RCC 7860 (cell line): ENCODE measurements at regions not wholly inside any gene's neighbourhood (a gene's known extent, or its start where the extent isn't known, plus 50 kb on each side); places are given as distances from the start of the nearest gene placed in this dataset.

Source experiments
- DNase-seq: peaks from one replicate; pipeline ENCODE4 v3.0.0-alpha.2; 2015; ENCODE audit warnings: low spot score
- FAIRE-seq: peaks from 2 replicates; lab custom pipeline; 2012; peaks lifted over from hg19 to GRCh38; lab: Jason Lieb, UNC

- FAIRE-seq, result no peak
- DNase-seq, result no peak
Measured at GRCh38 chr11:105334025-105334714, 194.6 kb upstream of the CARD18 start.

DNA sequence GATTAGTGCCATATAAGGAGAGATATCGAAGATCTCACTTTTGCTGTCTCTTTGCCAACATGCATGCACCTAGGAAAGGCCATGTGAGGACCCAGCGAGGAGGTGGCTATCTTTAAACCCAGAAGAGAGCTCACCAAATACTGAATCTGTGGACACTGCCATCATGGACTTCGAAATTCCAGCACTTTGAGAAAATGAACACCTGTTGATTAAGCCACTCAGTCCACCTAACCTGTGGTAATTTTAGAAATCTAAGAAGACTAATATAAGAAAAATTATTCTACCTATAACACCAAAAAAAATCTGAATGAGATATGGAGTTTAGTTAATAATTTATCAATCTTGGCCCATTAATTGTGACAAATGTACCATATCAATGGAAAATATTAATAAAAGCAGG lies 193.6 kb upstream of the CARD18 start:
- FAIRE-seq, result no peak
- no peak for DNase-seq

DNA sequence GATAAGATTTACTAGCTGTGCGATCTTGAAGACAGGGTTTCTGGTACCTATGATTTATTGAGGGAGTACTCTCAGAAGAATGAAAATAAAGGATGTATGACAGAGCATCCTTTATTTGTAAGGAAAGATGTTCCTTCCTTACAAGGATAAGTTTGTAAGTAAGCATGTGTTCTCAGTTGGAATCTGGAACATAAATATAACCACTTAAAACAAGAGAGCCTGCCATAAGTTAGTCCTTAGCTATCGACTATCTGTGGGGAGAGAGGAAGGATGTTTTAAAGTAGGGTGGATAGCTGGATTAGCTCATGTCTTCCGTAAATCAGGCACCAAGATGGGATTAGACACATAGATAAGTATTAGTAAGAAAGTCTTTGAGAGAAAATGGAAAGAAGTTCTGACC lies 192.6 kb upstream of the CARD18 start:
- DNase-seq, result no peak
- no peak for FAIRE-seq

- no peak for DNase-seq
- no peak for FAIRE-seq
Measured at GRCh38 chr11:105328061-105328460, 188.5 kb upstream of the CARD18 start.

GRCh38 chr11:105324156-105324555 lies 184.6 kb upstream of the CARD18 start:
- FAIRE-seq (no peak), DNase-seq (no peak)

GRCh38 chr11:105321696-105322095 lies 182.1 kb upstream of the CARD18 start:
- FAIRE-seq, result no peak

DNA sequence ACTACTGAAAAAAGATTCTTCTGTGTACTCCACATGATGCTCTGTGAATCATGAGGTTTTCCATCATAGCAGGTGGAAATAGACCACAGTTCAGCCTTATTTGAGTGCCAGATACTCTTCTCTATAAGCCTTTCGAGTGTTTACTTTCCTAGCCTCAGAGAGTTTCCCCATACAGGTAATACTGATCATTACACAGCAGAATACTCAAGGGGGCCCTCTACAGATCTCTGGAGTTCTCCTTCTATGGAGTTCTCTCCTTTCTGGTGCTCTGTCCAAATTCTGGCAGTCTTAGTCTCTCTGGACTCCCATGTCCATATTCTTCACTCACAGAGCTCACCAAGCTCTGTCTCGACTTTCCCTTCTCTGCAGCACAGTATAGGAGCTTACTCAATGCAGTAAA lies 175.7 kb upstream of the CARD18 start:
- FAIRE-seq, result no peak
- DNase-seq, result no peak

More at GRCh38 chr11:105321696-105322095, 182.1 kb upstream of the CARD18 start:
- no peak for DNase-seq

- DNase-seq, result no peak
- FAIRE-seq, result no peak
Measured at GRCh38 chr11:105312266-105312665, 172.7 kb upstream of the CARD18 start.

- no peak for FAIRE-seq
- DNase-seq, result no peak
Measured at GRCh38 chr11:105298630-105299029, 159.1 kb upstream of the CARD18 start.

DNA sequence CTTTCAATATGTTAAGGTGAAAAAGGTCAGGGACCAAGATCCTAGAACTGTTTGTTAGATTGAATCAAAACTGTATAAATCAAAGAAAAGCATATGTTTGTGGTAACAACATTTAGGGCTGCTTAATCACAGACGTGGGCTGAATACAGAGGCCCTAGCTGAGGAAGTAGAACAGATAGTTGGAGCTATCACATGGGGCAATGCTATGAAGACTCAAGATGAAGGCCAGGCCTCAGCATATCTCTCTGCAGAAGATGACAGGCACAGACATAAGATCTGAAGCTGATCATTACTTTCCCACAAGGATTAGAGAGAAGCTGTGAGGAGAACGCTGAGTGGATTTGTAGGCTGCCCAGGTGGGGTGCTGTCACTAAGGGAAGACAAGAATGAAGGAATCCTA lies 158.6 kb upstream of the CARD18 start:
- no peak for DNase-seq
- no peak for FAIRE-seq

DNA sequence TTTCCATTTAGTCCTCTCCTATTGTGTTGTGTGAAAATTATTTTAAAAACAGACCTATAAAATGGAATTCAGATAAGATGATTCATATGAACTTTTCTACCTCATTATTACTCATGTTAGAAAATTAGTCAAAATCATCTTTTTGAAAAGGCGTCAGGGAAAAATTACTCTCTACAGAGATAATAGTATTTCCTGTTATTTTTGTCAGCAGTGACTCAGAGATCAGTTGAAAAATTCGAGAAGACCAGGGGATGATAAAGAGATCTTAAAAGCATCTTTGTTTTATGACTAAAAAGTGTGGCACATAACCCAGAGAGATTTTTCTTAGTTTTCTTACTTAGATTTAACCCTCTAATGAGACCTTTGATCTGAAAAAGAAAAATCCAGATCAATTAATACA lies 157.9 kb upstream of the CARD18 start:
- DNase-seq (no peak), FAIRE-seq (no peak)

- no peak for FAIRE-seq
- DNase-seq, result no peak
Measured at GRCh38 chr11:105296806-105297205, 157.2 kb upstream of the CARD18 start.

- DNase-seq (no peak), FAIRE-seq (no peak)
Measured at GRCh38 chr11:105296386-105296785, 156.8 kb upstream of the CARD18 start.

DNA sequence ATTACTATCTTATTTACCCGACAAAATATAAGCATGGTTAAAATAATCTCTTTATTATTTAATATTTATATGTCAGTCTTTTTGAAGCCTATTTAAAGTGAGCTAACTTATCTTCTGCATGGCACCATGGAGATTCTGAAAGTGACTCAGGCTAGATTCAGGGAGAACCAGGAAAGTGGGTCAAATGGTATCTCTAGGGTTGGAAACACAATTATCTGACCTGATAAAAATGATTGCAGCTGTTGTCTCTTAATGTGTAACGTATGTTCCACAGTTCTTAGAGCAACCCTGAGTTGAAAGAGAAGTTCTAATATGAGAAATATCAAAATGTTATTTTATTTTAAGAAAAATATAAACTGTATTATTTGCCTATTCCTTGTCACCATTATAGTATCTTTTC lies 143.1 kb upstream of the CARD18 start:
- FAIRE-seq (no peak), DNase-seq (no peak)

DNA sequence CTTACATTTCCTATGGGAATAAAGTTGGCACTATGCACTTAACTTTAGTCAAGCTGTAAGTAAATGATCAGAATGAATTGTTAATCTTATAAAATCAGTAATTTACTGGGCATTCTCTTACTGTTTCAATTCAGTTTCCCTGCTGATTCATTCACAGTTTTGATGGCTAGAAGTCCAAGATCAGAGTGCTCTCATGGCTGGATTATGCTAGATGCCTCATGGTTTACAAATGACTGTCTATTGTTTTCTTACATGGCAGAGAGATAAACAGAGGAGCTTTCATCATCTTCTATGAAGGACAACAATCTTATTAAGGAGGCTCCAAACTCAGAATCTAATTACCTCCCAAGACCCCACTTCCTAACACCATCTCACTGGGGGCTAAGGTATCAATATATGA lies 135.1 kb upstream of the CARD18 start:
- no peak for DNase-seq
- FAIRE-seq, result no peak

DNA sequence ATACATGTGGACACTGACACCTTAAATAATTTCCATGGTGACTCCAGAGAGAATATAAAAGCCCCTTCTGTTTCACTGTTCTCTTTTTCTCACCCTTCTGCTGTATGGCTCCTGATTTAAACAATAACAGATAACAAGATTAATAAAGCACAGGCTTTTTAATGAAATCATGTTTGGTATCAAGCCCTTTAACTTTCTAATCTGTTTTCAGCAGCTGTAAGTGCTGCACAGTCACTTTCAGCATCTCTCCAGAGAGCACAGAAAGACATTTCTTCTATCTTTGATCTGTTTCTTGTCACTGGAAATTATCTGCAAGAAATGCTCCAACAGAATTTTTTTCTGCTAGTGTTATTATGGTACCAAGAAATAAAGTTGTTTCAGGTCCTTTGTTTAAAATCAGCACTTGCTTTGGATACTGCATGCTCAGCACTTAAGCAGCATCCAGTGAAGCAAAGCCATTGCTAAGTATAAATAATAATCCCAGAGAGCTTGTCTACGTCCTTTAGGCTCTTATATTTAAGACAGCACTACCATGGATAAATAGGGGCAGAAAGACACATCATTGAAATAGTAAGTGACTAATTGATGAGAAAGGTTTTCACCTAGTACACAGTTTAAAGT lies 134.2 kb upstream of the CARD18 start:
- no peak for FAIRE-seq

GRCh38 chr11:105269862-105270261 lies 130.3 kb upstream of the CARD18 start:
- DNase-seq (no peak), FAIRE-seq (no peak)

More for the DNA sequence above, 134.2 kb upstream of the CARD18 start:
- no peak for DNase-seq

- DNase-seq (no peak), FAIRE-seq (no peak)
Measured at GRCh38 chr11:105268404-105269062, 129.0 kb upstream of the CARD18 start.

GRCh38 chr11:105265845-105266244 lies 126.3 kb upstream of the CARD18 start:
- DNase-seq (no peak), FAIRE-seq (no peak)

DNA sequence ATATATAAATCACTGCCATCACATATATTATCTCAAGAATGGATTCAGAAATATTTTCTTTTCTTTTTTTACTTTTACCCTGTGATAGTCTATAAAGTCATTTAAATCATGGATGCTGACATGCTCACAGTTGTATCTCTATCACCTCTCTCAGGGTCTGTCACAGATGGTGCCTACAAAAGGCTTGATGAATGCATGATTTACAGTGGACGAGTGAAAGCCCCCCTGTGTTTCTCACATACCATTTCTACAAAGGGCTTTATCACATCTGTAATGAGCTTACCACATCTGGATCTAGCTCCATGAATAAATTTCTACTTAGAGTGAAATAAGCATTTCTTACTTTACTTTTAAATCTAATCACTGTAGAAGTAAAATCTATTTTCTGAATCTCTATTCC lies 121.4 kb upstream of the CARD18 start:
- FAIRE-seq, result no peak
- no peak for DNase-seq

- FAIRE-seq, result no peak
- no peak for DNase-seq
Measured at GRCh38 chr11:105245781-105246315, 106.3 kb upstream of the CARD18 start.
